ENCODE measurements at regions not wholly inside any gene's neighbourhood (a gene's known extent, or its start where the extent isn't known, plus 50 kb on each side); places are given as distances from the start of the nearest gene placed in this dataset.

GRCh38 chr6:148693882-148694484 is 52.8 kb upstream of the UST start:
- no peak for ATAC-seq
- peaks cover 8% of the 10 kb centered on the region for H3K4me1 ChIP-seq (ENCODE audit: control insufficient read depth, insufficient read depth, low read length)
- Mint-ChIP-seq H3K36me3 (no peaks in the 10 kb centered on the region), H3K27ac (no peak overlapping the region), H3K9me3 (no peaks in the 10 kb centered on the region), H3K4me3 (no peak overlapping the region), H3K27me3 (ENCODE audit: low read depth in 2 of 2) (no peaks in the 10 kb centered on the region), H3K4me1 (no peaks in the 10 kb centered on the region)
- DNase-seq, result no peak
- no peaks in the 10 kb centered on the region for H3K9me3 ChIP-seq (ENCODE audit: control insufficient read depth, insufficient read depth, low read length)
- peak overlapping the region; percentile 15 for H3K27ac ChIP-seq (ENCODE audit: low read length)
- H3K36me3 ChIP-seq (ENCODE audit: control insufficient read depth, insufficient read depth, low read length), result no peaks in the 10 kb centered on the region
- no peak for TF ChIP-seq CTCF (IDR thresholded peaks at IDR 0.05)
- intact Hi-C loops (cut with micrococcal nuclease), result no loop called here
- H3K4me3 ChIP-seq (ENCODE audit: low read length), result no peak overlapping the region
- WGBS (ENCODE audit: insufficient coverage), result 88% methylated on average over 3 of the region's 3 CpGs
- no peaks in the 10 kb centered on the region for H3K27me3 ChIP-seq (ENCODE audit: control insufficient read depth, insufficient read depth, low read length)

Data from natural killer cell (primary cell).